ENCODE measurements at regions not wholly inside any gene's neighbourhood (a gene's known extent, or its start where the extent isn't known, plus 50 kb on each side); places are given as distances from the start of the nearest gene placed in this dataset.
"Not testable (repeated sequence)": the region's sequence is repeated elsewhere in the genome, so short reads cannot be mapped to it uniquely, and the experiment has no call there.

DNA sequence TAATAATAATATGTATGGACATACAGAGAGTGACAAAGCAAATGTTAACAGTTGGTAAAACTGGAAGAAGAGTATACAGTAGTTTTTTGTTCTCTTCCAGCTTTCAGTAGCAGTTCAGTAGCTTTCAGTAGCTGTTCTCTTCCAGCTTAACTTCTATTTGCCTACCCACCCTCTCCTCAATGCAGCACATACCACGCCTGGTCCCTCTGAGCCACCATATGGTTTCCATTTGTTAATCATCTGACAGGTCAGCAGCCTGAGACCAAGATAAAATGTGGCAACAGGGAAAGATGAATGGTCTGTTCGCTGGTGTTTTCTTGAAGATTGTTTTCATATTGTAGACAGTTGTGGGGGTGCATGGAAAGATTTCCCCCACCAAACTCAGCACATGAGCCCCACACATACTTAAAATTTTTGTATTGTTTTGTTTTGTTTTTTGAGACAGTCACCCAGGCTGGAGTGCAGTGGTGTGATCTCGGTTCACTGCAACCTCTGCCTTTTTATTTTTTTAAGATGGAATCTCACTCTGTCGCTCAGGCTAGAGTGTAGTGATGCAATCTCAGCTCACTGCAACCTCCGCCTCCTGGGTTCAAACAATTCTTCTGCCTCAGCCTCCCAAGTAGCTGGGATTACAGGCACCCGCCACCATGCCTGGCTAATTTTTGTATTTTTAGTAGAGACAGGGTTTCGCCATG is 56.8 kb downstream of the ATP6V0E2 start:
- H3K4me3 ChIP-seq (ENCODE audit: low read length in 2 of 2); H3K27ac ChIP-seq (ENCODE audit: low read depth in 1 of 2, low read length in 1 of 2); H3K27me3 ChIP-seq (ENCODE audit: control insufficient read depth in 2 of 2, insufficient read depth in 1 of 2, low read length in 1 of 2); DNase-seq (ENCODE audit: low read depth in 6 of 9, low spot score in 9 of 9); H3K4me1 ChIP-seq (ENCODE audit: control insufficient read depth in 2 of 2, insufficient read depth in 2 of 2, low read length in 2 of 2); H3K36me3 ChIP-seq (ENCODE audit: control insufficient read depth in 2 of 2, insufficient read depth in 2 of 2, low read length in 1 of 2); H3K9me3 ChIP-seq (ENCODE audit: control insufficient read depth in 2 of 2, insufficient read depth in 1 of 2, low read length in 1 of 2): not testable (repeated sequence)
- 95% methylated on average over 6 of the region's 7 CpGs for WGBS

DNA sequence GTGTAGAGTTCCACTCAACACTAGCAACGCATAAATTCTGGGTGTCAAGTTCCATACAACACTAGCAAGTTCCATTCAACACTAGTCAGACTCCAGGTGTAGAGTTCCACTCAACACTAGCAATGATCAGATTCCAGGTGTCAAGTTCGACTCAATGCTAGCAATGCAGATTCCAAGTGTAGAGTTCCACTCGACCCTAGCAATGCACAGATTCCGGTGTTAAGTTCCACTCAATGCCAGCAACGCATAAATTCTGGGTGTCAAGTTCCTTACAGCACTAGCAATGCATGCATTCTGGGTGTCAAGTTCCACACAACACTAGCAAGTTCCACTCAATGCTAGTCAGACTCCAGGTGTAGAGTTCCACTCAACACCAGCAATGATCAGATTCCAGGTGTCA is 60.0 kb downstream of the ATP6V0E2 start:
- not testable (repeated sequence) for H3K27me3 ChIP-seq (ENCODE audit: control insufficient read depth in 2 of 2, insufficient read depth in 1 of 2, low read length in 1 of 2); H3K27ac ChIP-seq (ENCODE audit: low read depth in 1 of 2, low read length in 1 of 2); H3K9me3 ChIP-seq (ENCODE audit: control insufficient read depth in 2 of 2, insufficient read depth in 1 of 2, low read length in 1 of 2); H3K4me3 ChIP-seq (ENCODE audit: low read length in 2 of 2); H3K36me3 ChIP-seq (ENCODE audit: control insufficient read depth in 2 of 2, insufficient read depth in 2 of 2, low read length in 1 of 2); H3K4me1 ChIP-seq (ENCODE audit: control insufficient read depth in 2 of 2, insufficient read depth in 2 of 2, low read length in 2 of 2)
- 91% methylated on average over 4 of the region's 5 CpGs for WGBS
- peak in 3 of 9 donors; percentile 1 to 6 (median 2) for DNase-seq (ENCODE audit: low read depth in 6 of 9, low spot score in 9 of 9)

DNA sequence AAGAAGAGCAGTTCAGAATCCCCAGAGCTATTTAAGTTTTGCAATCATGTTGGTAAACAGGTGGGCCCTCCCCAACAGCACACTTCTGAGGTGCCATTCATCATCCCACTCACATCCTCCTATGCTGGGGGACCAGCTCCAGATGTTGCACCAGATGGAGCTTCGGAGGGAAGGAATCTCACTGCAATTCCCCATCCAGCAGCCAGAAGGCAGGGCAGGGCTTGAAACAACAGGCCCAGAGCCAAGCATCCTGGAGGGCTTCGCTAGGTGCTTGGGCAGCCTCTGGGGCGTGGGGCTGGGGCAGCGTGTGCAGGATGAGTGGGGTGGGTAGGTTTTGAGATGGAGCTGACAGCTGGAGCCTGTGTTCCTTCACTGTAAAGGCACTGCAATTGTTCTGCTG is 73.6 kb downstream of the ATP6V0E2 start:
- H3K4me3 ChIP-seq (ENCODE audit: low read length in 2 of 2); DNase-seq (ENCODE audit: low read depth in 6 of 9, low spot score in 9 of 9); H3K27ac ChIP-seq (ENCODE audit: low read depth in 1 of 2, low read length in 1 of 2); H3K9me3 ChIP-seq (ENCODE audit: control insufficient read depth in 2 of 2, insufficient read depth in 1 of 2, low read length in 1 of 2); H3K4me1 ChIP-seq (ENCODE audit: control insufficient read depth in 2 of 2, insufficient read depth in 2 of 2, low read length in 2 of 2); H3K36me3 ChIP-seq (ENCODE audit: control insufficient read depth in 2 of 2, insufficient read depth in 2 of 2, low read length in 1 of 2); H3K27me3 ChIP-seq (ENCODE audit: control insufficient read depth in 2 of 2, insufficient read depth in 1 of 2, low read length in 1 of 2): not testable (repeated sequence)
- no CpG with 5 or more reads among the region's 4 CpGs for WGBS

DNA sequence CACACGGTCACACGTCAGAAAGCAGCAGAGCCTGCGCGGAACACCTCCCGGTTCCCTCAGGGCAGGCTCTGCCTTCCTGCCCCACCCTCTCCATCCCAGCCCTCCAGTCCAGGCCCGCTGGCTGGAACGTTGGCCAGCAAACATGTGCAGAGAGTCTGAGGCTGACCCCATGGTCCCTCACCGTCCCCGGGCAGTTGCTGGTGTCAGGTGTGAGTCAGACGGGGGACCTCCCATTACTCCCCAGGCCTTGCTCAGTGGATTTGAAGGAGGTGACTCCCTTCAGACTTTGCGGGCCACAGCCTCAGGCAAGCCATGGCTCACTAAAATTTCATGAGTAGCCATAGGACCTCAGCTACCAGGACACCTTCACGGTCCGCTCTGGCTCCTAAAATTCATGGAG is 74.7 kb downstream of the ATP6V0E2 start:
- not testable (repeated sequence) for H3K27ac ChIP-seq (ENCODE audit: low read depth in 1 of 2, low read length in 1 of 2); H3K27me3 ChIP-seq (ENCODE audit: control insufficient read depth in 2 of 2, insufficient read depth in 1 of 2, low read length in 1 of 2); H3K36me3 ChIP-seq (ENCODE audit: control insufficient read depth in 2 of 2, insufficient read depth in 2 of 2, low read length in 1 of 2); H3K9me3 ChIP-seq (ENCODE audit: control insufficient read depth in 2 of 2, insufficient read depth in 1 of 2, low read length in 1 of 2); H3K4me1 ChIP-seq (ENCODE audit: control insufficient read depth in 2 of 2, insufficient read depth in 2 of 2, low read length in 2 of 2); DNase-seq (ENCODE audit: low read depth in 6 of 9, low spot score in 9 of 9); H3K4me3 ChIP-seq (ENCODE audit: low read length in 2 of 2)
- whole genome bisulfite sequencing: 96% methylated on average over 12 of the region's 13 CpGs

DNA sequence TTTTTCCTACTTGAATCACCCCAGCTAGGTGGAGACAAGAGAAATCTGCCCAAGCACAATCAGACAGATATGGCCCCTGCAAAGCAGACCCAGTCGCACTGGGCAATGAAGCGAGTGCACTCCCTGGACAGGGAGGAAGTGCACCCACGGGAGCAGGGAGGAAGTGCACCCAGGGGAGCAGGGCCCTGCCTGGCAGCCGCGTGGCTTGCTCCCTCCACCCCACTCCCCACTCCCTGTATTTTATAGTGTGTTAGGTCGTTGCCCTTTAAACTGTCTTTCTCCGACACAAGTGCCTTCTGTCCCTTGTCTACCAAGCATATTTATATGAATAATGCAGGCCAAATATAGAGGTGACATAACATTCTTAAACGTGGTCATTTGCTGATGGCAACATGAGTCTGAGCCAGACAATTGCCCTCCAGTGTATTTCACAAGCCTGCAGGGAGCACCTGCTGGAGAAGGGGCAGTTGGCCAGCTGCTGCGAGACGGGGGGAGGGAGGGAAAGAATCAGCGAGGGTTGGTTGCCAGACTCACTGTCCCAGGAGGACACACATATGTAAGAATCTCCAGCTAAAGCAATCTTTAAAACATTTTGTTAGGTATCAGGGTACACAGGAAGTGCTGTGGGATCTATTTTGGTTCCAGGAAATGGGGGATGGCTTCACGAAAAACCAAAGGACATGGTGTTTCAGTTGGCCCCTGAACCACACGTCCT is 76.3 kb downstream of the ATP6V0E2 start:
- not testable (repeated sequence) for H3K27ac ChIP-seq (ENCODE audit: low read depth in 1 of 2, low read length in 1 of 2); H3K9me3 ChIP-seq (ENCODE audit: control insufficient read depth in 2 of 2, insufficient read depth in 1 of 2, low read length in 1 of 2); H3K4me1 ChIP-seq (ENCODE audit: control insufficient read depth in 2 of 2, insufficient read depth in 2 of 2, low read length in 2 of 2); H3K27me3 ChIP-seq (ENCODE audit: control insufficient read depth in 2 of 2, insufficient read depth in 1 of 2, low read length in 1 of 2); H3K4me3 ChIP-seq (ENCODE audit: low read length in 2 of 2); H3K36me3 ChIP-seq (ENCODE audit: control insufficient read depth in 2 of 2, insufficient read depth in 2 of 2, low read length in 1 of 2)
- peak in 1 of 9 donors; percentile 19 for DNase-seq (ENCODE audit: low read depth in 6 of 9, low spot score in 9 of 9)
- 3% methylated on average over 9 of the region's 13 CpGs for WGBS

DNA sequence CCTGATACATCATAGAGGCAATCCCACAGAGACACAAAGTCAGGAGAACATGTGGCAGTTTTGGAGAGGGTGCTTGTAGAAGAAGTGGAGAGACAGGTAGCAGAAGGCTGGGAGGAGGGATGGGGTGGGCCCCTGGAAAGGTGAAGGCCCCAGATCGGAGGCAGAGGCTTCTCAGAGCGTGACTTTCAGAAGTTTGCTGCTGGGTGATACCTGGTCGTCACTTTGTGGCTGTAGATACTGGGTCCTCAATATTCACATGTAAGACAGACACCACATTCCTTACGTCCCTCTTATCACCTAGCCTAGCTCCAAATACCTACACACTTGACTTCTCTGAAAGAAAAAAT is 76.8 kb downstream of the ATP6V0E2 start:
- DNase-seq (ENCODE audit: low read depth in 6 of 9, low spot score in 9 of 9); H3K27me3 ChIP-seq (ENCODE audit: control insufficient read depth in 2 of 2, insufficient read depth in 1 of 2, low read length in 1 of 2); H3K9me3 ChIP-seq (ENCODE audit: control insufficient read depth in 2 of 2, insufficient read depth in 1 of 2, low read length in 1 of 2); H3K4me3 ChIP-seq (ENCODE audit: low read length in 2 of 2); H3K27ac ChIP-seq (ENCODE audit: low read depth in 1 of 2, low read length in 1 of 2); H3K36me3 ChIP-seq (ENCODE audit: control insufficient read depth in 2 of 2, insufficient read depth in 2 of 2, low read length in 1 of 2); H3K4me1 ChIP-seq (ENCODE audit: control insufficient read depth in 2 of 2, insufficient read depth in 2 of 2, low read length in 2 of 2): not testable (repeated sequence)
- WGBS: no CpG with 5 or more reads among the region's 4 CpGs

DNA sequence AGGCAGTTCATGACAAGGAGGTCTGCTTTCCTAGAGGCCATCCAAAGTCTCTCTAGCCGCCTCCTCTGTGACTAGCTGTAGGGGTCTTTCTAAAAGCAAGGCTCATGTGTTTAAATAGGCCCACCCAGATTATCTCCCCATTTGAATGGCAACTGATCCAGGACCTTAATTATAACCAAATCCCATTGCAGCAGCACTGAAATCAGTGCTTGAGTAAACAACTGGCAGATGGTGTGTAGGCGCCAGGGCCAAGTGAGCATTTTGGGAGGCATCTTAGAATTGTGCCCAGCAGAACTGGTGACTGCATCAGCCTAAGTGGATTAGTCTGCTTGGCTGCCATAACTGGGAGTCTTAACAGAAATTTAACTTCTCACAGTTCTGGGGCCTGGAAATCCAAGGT is 77.8 kb downstream of the ATP6V0E2 start:
- not testable (repeated sequence) for H3K4me3 ChIP-seq (ENCODE audit: low read length in 2 of 2); H3K36me3 ChIP-seq (ENCODE audit: control insufficient read depth in 2 of 2, insufficient read depth in 2 of 2, low read length in 1 of 2); H3K27ac ChIP-seq (ENCODE audit: low read depth in 1 of 2, low read length in 1 of 2); H3K4me1 ChIP-seq (ENCODE audit: control insufficient read depth in 2 of 2, insufficient read depth in 2 of 2, low read length in 2 of 2); H3K9me3 ChIP-seq (ENCODE audit: control insufficient read depth in 2 of 2, insufficient read depth in 1 of 2, low read length in 1 of 2); DNase-seq (ENCODE audit: low read depth in 6 of 9, low spot score in 9 of 9); H3K27me3 ChIP-seq (ENCODE audit: control insufficient read depth in 2 of 2, insufficient read depth in 1 of 2, low read length in 1 of 2)
- WGBS: 97% methylated on average over 2 of the region's 2 CpGs

DNA sequence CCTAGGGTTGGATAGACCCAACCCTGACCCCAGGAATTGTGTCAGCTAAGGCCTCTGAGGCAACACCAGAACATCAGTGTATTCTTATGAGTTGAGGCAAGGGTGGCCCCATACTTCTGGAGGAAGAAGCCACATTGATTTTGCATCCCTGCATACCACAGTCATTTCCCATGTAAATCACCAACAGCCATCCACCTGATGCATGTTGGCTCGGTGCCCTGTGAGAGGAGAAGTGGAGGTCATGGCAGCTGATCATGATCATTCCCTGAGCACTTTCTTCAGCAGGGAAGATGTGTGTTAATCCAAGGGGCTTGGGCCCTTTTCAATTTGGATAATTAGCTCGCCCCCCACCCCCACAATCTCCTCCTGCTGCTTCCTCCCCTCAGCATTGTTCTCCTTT is 85.1 kb downstream of the ATP6V0E2 start:
- not testable (repeated sequence) for H3K27me3 ChIP-seq (ENCODE audit: control insufficient read depth in 2 of 2, insufficient read depth in 1 of 2, low read length in 1 of 2); H3K4me3 ChIP-seq (ENCODE audit: low read length in 2 of 2); H3K4me1 ChIP-seq (ENCODE audit: control insufficient read depth in 2 of 2, insufficient read depth in 2 of 2, low read length in 2 of 2); H3K36me3 ChIP-seq (ENCODE audit: control insufficient read depth in 2 of 2, insufficient read depth in 2 of 2, low read length in 1 of 2); DNase-seq (ENCODE audit: low read depth in 6 of 9, low spot score in 9 of 9); H3K27ac ChIP-seq (ENCODE audit: low read depth in 1 of 2, low read length in 1 of 2); H3K9me3 ChIP-seq (ENCODE audit: control insufficient read depth in 2 of 2, insufficient read depth in 1 of 2, low read length in 1 of 2)
- 94% methylated on average over 2 of the region's 2 CpGs for WGBS

DNA sequence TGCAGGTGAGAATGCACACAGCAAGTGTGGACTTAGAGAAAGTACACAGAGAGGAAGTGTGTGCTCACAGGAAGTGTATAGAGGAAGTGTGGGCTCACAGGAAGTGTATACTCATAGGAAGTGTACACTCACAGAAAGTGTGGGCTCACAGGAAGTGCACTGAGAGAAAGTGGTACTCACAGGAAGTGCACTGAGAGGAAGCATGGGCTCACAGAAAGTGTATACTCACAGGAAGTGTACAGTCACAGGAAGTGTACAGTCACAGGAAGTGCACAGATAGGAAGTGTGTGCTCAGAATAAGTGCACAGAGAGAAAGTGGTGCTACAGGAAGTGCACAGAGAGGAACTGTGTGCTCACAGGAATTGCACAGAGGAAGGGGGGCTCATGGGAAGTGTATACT is 87.1 kb downstream of the ATP6V0E2 start:
- H3K27ac ChIP-seq (ENCODE audit: low read depth in 1 of 2, low read length in 1 of 2): peak overlapping the region in 1 of 2 donors; percentile 49
- not testable (repeated sequence) for H3K4me3 ChIP-seq (ENCODE audit: low read length in 2 of 2); H3K27me3 ChIP-seq (ENCODE audit: control insufficient read depth in 2 of 2, insufficient read depth in 1 of 2, low read length in 1 of 2); H3K9me3 ChIP-seq (ENCODE audit: control insufficient read depth in 2 of 2, insufficient read depth in 1 of 2, low read length in 1 of 2); H3K36me3 ChIP-seq (ENCODE audit: control insufficient read depth in 2 of 2, insufficient read depth in 2 of 2, low read length in 1 of 2); H3K4me1 ChIP-seq (ENCODE audit: control insufficient read depth in 2 of 2, insufficient read depth in 2 of 2, low read length in 2 of 2)
- peak in 1 of 9 donors; percentile 9 for DNase-seq (ENCODE audit: low read depth in 6 of 9, low spot score in 9 of 9)
